HL-60 (cell line): ENCODE measurements at regions not wholly inside any gene's neighbourhood (a gene's known extent, or its start where the extent isn't known, plus 50 kb on each side); places are given as distances from the start of the nearest gene placed in this dataset.

ENCODE experiments used
- DNase-seq, 2 experiments: peaks; one replicate each; pipeline ENCODE4 v3.0.0-alpha.2; 2010 to 2020; ENCODE audit warnings: low read depth in 1 of 2, low spot score in 1 of 2
- H3K27ac ChIP-seq: fragments of 250-450 bp; sonication (Bioruptor Pico); replicated peaks from 2 replicates; pipeline ENCODE4 v1.5.1; 2020; ENCODE audit warnings: mild to moderate bottlenecking, moderate library complexity
- H3K27me3 ChIP-seq: fragments of 250-450 bp; sonication (Bioruptor Pico); 2 replicates; pipeline ENCODE4 v1.5.1; 2021; ENCODE audit warnings: mild to moderate bottlenecking, moderate library complexity; ENCODE audit not compliant: insufficient read depth, poor library complexity, severe bottlenecking
- H3K4me3 ChIP-seq: replicated peaks from 2 replicates; pipeline ENCODE4 v1.5.1; 2011; ENCODE audit warnings: mild to moderate bottlenecking, control low read depth, low read length; ENCODE audit not compliant: insufficient read depth
- CTCF ChIP-seq: IDR thresholded peaks from one replicate; pipeline ENCODE4 v1.5.1; 2011; ENCODE audit warnings: low read length, control low read depth, inconsistent platforms; ENCODE audit not compliant: insufficient read depth
- GABPA ChIP-seq: IDR thresholded peaks from 2 replicates; pipeline ENCODE4 v1.6.1; 2012; ENCODE audit warnings: low read depth
- POLR2AphosphoS5 ChIP-seq: IDR thresholded peaks from 2 replicates; pipeline ENCODE4 v1.6.1; 2012; ENCODE audit warnings: low read depth
- REST ChIP-seq: IDR thresholded peaks from 2 replicates; pipeline ENCODE4 v1.6.1; 2012; ENCODE audit warnings: low read depth; ENCODE audit not compliant: insufficient replicate concordance
- SPI1 ChIP-seq: IDR thresholded peaks from 2 replicates; pipeline ENCODE4 v1.6.1; 2012; ENCODE audit warnings: low read depth, mild to moderate bottlenecking, borderline replicate concordance

- DNase-seq, result no peak
- Histone ChIP-seq H3K27me3 (no peaks in the 10 kb centered on the region), H3K4me3 (no peak overlapping the region), H3K27ac (no peak overlapping the region)
- TF ChIP-seq SPI1 (no peak), REST (no peak), POLR2AphosphoS5 (no peak), GABPA (no peak), CTCF (no peak)
These were observed 114.3 kb upstream of the PAPPA start for GRCh38 chr9:116039312-116039711.

- no peak for DNase-seq
- Histone ChIP-seq H3K27me3 (no peaks in the 10 kb centered on the region), H3K4me3 (no peak overlapping the region), H3K27ac (no peak overlapping the region)
- TF ChIP-seq CTCF, result no peak
- no peak for TF ChIP-seq POLR2AphosphoS5
- no peak for TF ChIP-seq GABPA
- TF ChIP-seq REST, result no peak
- no peak for TF ChIP-seq SPI1
These were observed 113.7 kb upstream of the PAPPA start for GRCh38 chr9:116039893-116040292.

GRCh38 chr9:116042321-116042720 lies 111.3 kb upstream of the PAPPA start:
- H3K27ac ChIP-seq, result no peak overlapping the region
- no peak for DNase-seq
- TF ChIP-seq GABPA (no peak), SPI1 (no peak), REST (no peak), POLR2AphosphoS5 (no peak), CTCF (no peak)
- H3K4me3 ChIP-seq, result no peak overlapping the region
- no peaks in the 10 kb centered on the region for H3K27me3 ChIP-seq
